ENCODE measurements at regions not wholly inside any gene's neighbourhood (a gene's known extent, or its start where the extent isn't known, plus 50 kb on each side); places are given as distances from the start of the nearest gene placed in this dataset.

GRCh38 chr9:17863213-17863883, 284.5 kb downstream of the SH3GL2 start:
- H3K18ac ChIP-seq (ENCODE audit: low read depth, low read length), result no peak overlapping the region
- H2BK15ac ChIP-seq (ENCODE audit: low read depth, low read length), result no peak overlapping the region
- in situ Hi-C loops (cut with MboI; ENCODE audit: low sequenced_read_pairs) (no loop called here), dilution Hi-C loops (cut with HindIII; ENCODE audit: low sequenced_read_pairs, unreplicated experiment) (no loop called here), intact Hi-C loops (cut with micrococcal nuclease) (no loop called here)
- H3K14ac ChIP-seq (replicated peaks; ENCODE audit: low read depth, low read length), result no peak overlapping the region
- no peak overlapping the region for H2AK9ac ChIP-seq (replicated peaks; ENCODE audit: low read depth, low read length, poor library complexity)
- no peak overlapping the region for H4K5ac ChIP-seq (ENCODE audit: low read depth, low read length)
- H3K56ac ChIP-seq (ENCODE audit: extremely low read depth, insufficient read depth, low read length), result no peak overlapping the region
- no peaks in the 10 kb centered on the region for H3K9me3 ChIP-seq (ENCODE audit: control insufficient read depth, insufficient read depth, low read length)
- no CpG with 5 or more reads among the region's 4 CpGs for WGBS, 2 experiments (ENCODE audit: extremely low coverage in 2 of 2, insufficient read length in 1 of 2)
- no peak overlapping the region for H3K27ac ChIP-seq (ENCODE audit: insufficient read depth, low read length)
- CTCF ChIA-PET, result no interaction called here
- TF ChIP-seq, protein P1, sequence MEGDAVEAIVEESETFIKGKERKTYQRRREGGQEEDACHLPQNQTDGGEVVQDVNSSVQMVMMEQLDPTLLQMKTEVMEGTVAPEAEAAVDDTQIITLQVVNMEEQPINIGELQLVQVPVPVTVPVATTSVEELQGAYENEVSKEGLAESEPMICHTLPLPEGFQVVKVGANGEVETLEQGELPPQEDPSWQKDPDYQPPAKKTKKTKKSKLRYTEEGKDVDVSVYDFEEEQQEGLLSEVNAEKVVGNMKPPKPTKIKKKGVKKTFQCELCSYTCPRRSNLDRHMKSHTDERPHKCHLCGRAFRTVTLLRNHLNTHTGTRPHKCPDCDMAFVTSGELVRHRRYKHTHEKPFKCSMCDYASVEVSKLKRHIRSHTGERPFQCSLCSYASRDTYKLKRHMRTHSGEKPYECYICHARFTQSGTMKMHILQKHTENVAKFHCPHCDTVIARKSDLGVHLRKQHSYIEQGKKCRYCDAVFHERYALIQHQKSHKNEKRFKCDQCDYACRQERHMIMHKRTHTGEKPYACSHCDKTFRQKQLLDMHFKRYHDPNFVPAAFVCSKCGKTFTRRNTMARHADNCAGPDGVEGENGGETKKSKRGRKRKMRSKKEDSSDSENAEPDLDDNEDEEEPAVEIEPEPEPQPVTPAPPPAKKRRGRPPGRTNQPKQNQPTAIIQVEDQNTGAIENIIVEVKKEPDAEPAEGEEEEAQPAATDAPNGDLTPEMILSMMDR (conservative IDR thresholded peaks at IDR 0.05; ENCODE audit: low read depth, low read length), result no peak
- TF ChIP-seq NFE2L2 (IDR thresholded peaks at IDR 0.05; ENCODE audit: low read depth, low read length) (no peak), RCOR1 (IDR thresholded peaks at IDR 0.05; ENCODE audit: insufficient replicate concordance, low read length) (no peak), MAFK (IDR thresholded peaks at IDR 0.05; ENCODE audit: low read depth, low read length) (no peak), CEBPB (IDR thresholded peaks at IDR 0.05; ENCODE audit: low read depth, low read length) (no peak), CHD1 (IDR thresholded peaks at IDR 0.05; ENCODE audit: low read depth, low read length) (no peak), SMC3 (IDR thresholded peaks at IDR 0.05; ENCODE audit: low read depth, low read length) (no peak), MAZ (IDR thresholded peaks at IDR 0.05; ENCODE audit: borderline replicate concordance, low read depth, low read length) (no peak), POLR2A (IDR thresholded peaks at IDR 0.05; ENCODE audit: low read depth, low read length) (no peak)
- TF ChIP-seq, protein P2, sequence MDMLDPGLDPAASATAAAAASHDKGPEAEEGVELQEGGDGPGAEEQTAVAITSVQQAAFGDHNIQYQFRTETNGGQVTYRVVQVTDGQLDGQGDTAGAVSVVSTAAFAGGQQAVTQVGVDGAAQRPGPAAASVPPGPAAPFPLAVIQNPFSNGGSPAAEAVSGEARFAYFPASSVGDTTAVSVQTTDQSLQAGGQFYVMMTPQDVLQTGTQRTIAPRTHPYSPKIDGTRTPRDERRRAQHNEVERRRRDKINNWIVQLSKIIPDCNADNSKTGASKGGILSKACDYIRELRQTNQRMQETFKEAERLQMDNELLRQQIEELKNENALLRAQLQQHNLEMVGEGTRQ (IDR thresholded peaks at IDR 0.05; ENCODE audit: low read depth, low read length), result no peak
- H2AK5ac ChIP-seq (ENCODE audit: low read depth, low read length), result no peak overlapping the region
- no peak for ATAC-seq (ENCODE audit: low read depth)
- no peaks in the 10 kb centered on the region for H4K20me1 ChIP-seq (ENCODE audit: insufficient read depth, low read length)
- H3K9me1 ChIP-seq (ENCODE audit: insufficient read depth, low read length), result no peaks in the 10 kb centered on the region
- no peak overlapping the region for H4K8ac ChIP-seq (ENCODE audit: low read depth in 2 of 2, low read length in 2 of 2)
- no peaks in the 10 kb centered on the region for H3K36me3 ChIP-seq (ENCODE audit: control insufficient read depth, insufficient read depth, low read length)
- POLR2A ChIA-PET (ENCODE audit: unreplicated experiment), result no interaction called here
- H2BK20ac ChIP-seq (ENCODE audit: low read depth, low read length), result no peak overlapping the region
- H3K4me2 ChIP-seq (ENCODE audit: low read depth, low read length), result no peak overlapping the region
- H3K4me1 ChIP-seq (ENCODE audit: control insufficient read depth, insufficient read depth, low read length), result no peaks in the 10 kb centered on the region
- no peak overlapping the region for H3K4ac ChIP-seq (ENCODE audit: low read depth, low read length)
- no peak overlapping the region for H3K4me3 ChIP-seq (ENCODE audit: insufficient read depth, low read depth, low read length)
- no peaks in the 10 kb centered on the region for H3K79me1 ChIP-seq (ENCODE audit: low read depth in 1 of 2, low read length in 2 of 2)
- H3K27me3 ChIP-seq (ENCODE audit: control insufficient read depth, insufficient read depth, low read length), result no peaks in the 10 kb centered on the region
- no peak overlapping the region for H4K91ac ChIP-seq (ENCODE audit: insufficient read depth, low read depth, low read length)
- no peak overlapping the region for H2AFZ ChIP-seq (replicated peaks; ENCODE audit: low read length, poor library complexity)
- BruUV-seq (replicated peaks), result no TSS peak
- no peak overlapping the region for H3K9ac ChIP-seq (ENCODE audit: low read depth, low read length)
- H3K23ac ChIP-seq (ENCODE audit: low read depth, low read length), result no peak overlapping the region
- no peak overlapping the region for H2BK120ac ChIP-seq (ENCODE audit: low read depth, low read length)
- no peak overlapping the region for H2BK5ac ChIP-seq (ENCODE audit: low read depth, low read length, poor library complexity, severe bottlenecking)
- DNase-seq, result no peak
